SK-N-SH treated with all-trans-retinoic acid at 6 μM for 48 hours (cell line): ENCODE measurements at regions not wholly inside any gene's neighbourhood (a gene's known extent, or its start where the extent isn't known, plus 50 kb on each side); places are given as distances from the start of the nearest gene placed in this dataset.

ENCODE experiments used
- ATAC-seq: fragments of 200-7000 bp; cut with Tn5 transposase; 3 replicates; pipeline ENCODE4 v1.9.1; 2020; ENCODE audit warnings: mild to moderate bottlenecking, moderate library complexity
- ARNTL ChIP-seq: fragments of 450-650 bp; formaldehyde crosslinking; IDR thresholded peaks from 2 replicates; pipeline ENCODE4 v1.5.0; 2020; ENCODE audit warnings: low read depth, mild to moderate bottlenecking, moderate library complexity, borderline replicate concordance
- BACH2 ChIP-seq: fragments of 250-450 bp; sonication (Bioruptor Pico); IDR thresholded peaks from 2 replicates; pipeline ENCODE4 v1.9.0; 2021; ENCODE audit warnings: mild to moderate bottlenecking, borderline replicate concordance
- CSDC2 ChIP-seq: fragments of 250-450 bp; sonication (Bioruptor Pico); IDR thresholded peaks from 2 replicates; pipeline ENCODE4 v1.5.0; 2020; ENCODE audit warnings: mild to moderate bottlenecking, moderate library complexity
- CSRNP3 ChIP-seq: fragments of 250-450 bp; sonication (Bioruptor Pico); IDR thresholded peaks from 2 replicates; pipeline ENCODE4 v1.5.1; 2021; ENCODE audit warnings: mild to moderate bottlenecking, moderate library complexity
- ESRRG ChIP-seq: fragments of 250-450 bp; sonication (Bioruptor Pico); IDR thresholded peaks from 2 replicates; pipeline ENCODE4 v1.6.1; 2021; ENCODE audit warnings: mild to moderate bottlenecking
- GLIS3 ChIP-seq: fragments of 250-450 bp; sonication (Bioruptor Pico); IDR thresholded peaks from 2 replicates; pipeline ENCODE4 v1.5.0; 2020; ENCODE audit warnings: mild to moderate bottlenecking, moderate library complexity
- ISL1 ChIP-seq: fragments of 250-450 bp; sonication (Bioruptor Pico); IDR thresholded peaks from 2 replicates; pipeline ENCODE4 v2.1.2; 2022; ENCODE audit warnings: mild to moderate bottlenecking, moderate library complexity
- OSR1 ChIP-seq: fragments of 250-450 bp; sonication (Bioruptor Pico); IDR thresholded peaks from 2 replicates; pipeline ENCODE4 v1.8.0; 2022; ENCODE audit warnings: moderate library complexity, mild to moderate bottlenecking, inconsistent platforms
- PATZ1 ChIP-seq: fragments of 250-450 bp; sonication (Bioruptor Pico); IDR thresholded peaks from 2 replicates; pipeline ENCODE4 v1.8.0; 2020; ENCODE audit warnings: mild to moderate bottlenecking, moderate library complexity, borderline replicate concordance
- POU6F1 ChIP-seq: fragments of 250-450 bp; sonication (Bioruptor Pico); IDR thresholded peaks from 2 replicates; pipeline ENCODE4 v1.8.0; 2021; ENCODE audit warnings: low read depth, mild to moderate bottlenecking, moderate library complexity, borderline replicate concordance
- PPARA ChIP-seq: fragments of 250-450 bp; sonication (Bioruptor Pico); IDR thresholded peaks from 2 replicates; pipeline ENCODE4 v1.5.0; 2020; ENCODE audit warnings: mild to moderate bottlenecking, borderline replicate concordance
- RARB ChIP-seq: fragments of 250-450 bp; sonication (Bioruptor Pico); IDR thresholded peaks from 2 replicates; pipeline ENCODE4 v1.8.0; 2021; ENCODE audit warnings: mild to moderate bottlenecking, moderate library complexity
- SNAI2 ChIP-seq: fragments of 250-450 bp; sonication (Bioruptor Pico); IDR thresholded peaks from 2 replicates; pipeline ENCODE4 v1.5.0; 2020; ENCODE audit warnings: mild to moderate bottlenecking, moderate library complexity
- TCF4 ChIP-seq: fragments of 250-450 bp; sonication (Bioruptor Pico); IDR thresholded peaks from 2 replicates; pipeline ENCODE4 v1.8.0; 2021; ENCODE audit warnings: mild to moderate bottlenecking, moderate library complexity, borderline replicate concordance
- TOX ChIP-seq: fragments of 250-450 bp; sonication (Bioruptor Pico); IDR thresholded peaks from 2 replicates; pipeline ENCODE4 v1.8.0; 2021; ENCODE audit warnings: mild to moderate bottlenecking, moderate library complexity, borderline replicate concordance
- TSHZ2 ChIP-seq: fragments of 250-450 bp; sonication (Bioruptor Pico); IDR thresholded peaks from 2 replicates; pipeline ENCODE4 v1.5.0; 2020; ENCODE audit warnings: mild to moderate bottlenecking, moderate library complexity
- ZC3H10 ChIP-seq: fragments of 250-450 bp; sonication (Bioruptor Pico); IDR thresholded peaks from 2 replicates; pipeline ENCODE4 v1.5.1; 2021; ENCODE audit warnings: mild to moderate bottlenecking, moderate library complexity
- ZFP3 ChIP-seq: fragments of 250-450 bp; sonication (Bioruptor Pico); IDR thresholded peaks from 2 replicates; pipeline ENCODE4 v1.5.0; 2020; ENCODE audit warnings: mild to moderate bottlenecking, moderate library complexity
- ZFP30 ChIP-seq: fragments of 450-650 bp; formaldehyde crosslinking; IDR thresholded peaks from 2 replicates; pipeline ENCODE4 v1.5.0; 2022; ENCODE audit warnings: mild to moderate bottlenecking, moderate library complexity
- ZNF565 ChIP-seq: fragments of 450-650 bp; formaldehyde crosslinking; conservative IDR thresholded peaks from 2 replicates; pipeline ENCODE4 v1.5.0; 2020; ENCODE audit warnings: low read depth, mild to moderate bottlenecking, moderate library complexity
- ZNF8 ChIP-seq: fragments of 450-650 bp; formaldehyde crosslinking; IDR thresholded peaks from 2 replicates; pipeline ENCODE4 v1.5.0; 2020; ENCODE audit warnings: mild to moderate bottlenecking, moderate library complexity

- TF ChIP-seq PATZ1 (CRISPR knock-in tag): no peak
- ATAC-seq: no peak
Measured at GRCh38 chr1:182293119-182293589, 98.4 kb downstream of the GLUL start.

GRCh38 chr1:182292193-182292741, 99.3 kb downstream of the GLUL start:
- TF ChIP-seq ESRRG (CRISPR knock-in tag) (no peak), ZNF8 (no peak), RARB (no peak), CSRNP3 (CRISPR knock-in tag) (no peak), SNAI2 (no peak), ZNF565 (CRISPR knock-in tag) (no peak), ZFP30 (CRISPR knock-in tag) (no peak), ZC3H10 (CRISPR knock-in tag) (no peak), CSDC2 (CRISPR knock-in tag) (no peak), POU6F1 (no peak), TCF4 (CRISPR knock-in tag) (no peak), TSHZ2 (CRISPR knock-in tag) (no peak), OSR1 (no peak), PPARA (no peak), PATZ1 (CRISPR knock-in tag) (no peak), TOX (CRISPR knock-in tag) (no peak), ISL1 (CRISPR knock-in tag) (no peak), GLIS3 (no peak), ARNTL (no peak), ZFP3 (CRISPR knock-in tag) (no peak)
- TF ChIP-seq, all 23 proteins: peak for 0
- no peak for ATAC-seq

GRCh38 chr1:182291584-182292192, 99.9 kb downstream of the GLUL start:
- ATAC-seq: no peak
- TF ChIP-seq SNAI2: no peak
- no peak for TF ChIP-seq PATZ1 (CRISPR knock-in tag)
- TF ChIP-seq TCF4 (CRISPR knock-in tag): no peak
- TF ChIP-seq GLIS3: no peak
- no peak for TF ChIP-seq BACH2
- no peak for TF ChIP-seq TOX (CRISPR knock-in tag)
- TF ChIP-seq CSDC2 (CRISPR knock-in tag): no peak
- TF ChIP-seq ISL1 (CRISPR knock-in tag): no peak
- TF ChIP-seq CSRNP3 (CRISPR knock-in tag): no peak
- no peak for TF ChIP-seq POU6F1
